ENCODE measurements at regions not wholly inside any gene's neighbourhood (a gene's known extent, or its start where the extent isn't known, plus 50 kb on each side); places are given as distances from the start of the nearest gene placed in this dataset.
A peak's percentile ranks its signal among the peaks of the same experiment; 100 is the strongest.

GRCh38 chr12:105748806-105749600 is 389.8 kb downstream of the NUAK1 start:
- Histone ChIP-seq H3K4me1 (peaks cover 6 to 25% (median 14%) of the 10 kb centered on the region in 9 donors), H3K36me3 (no peaks in the 10 kb centered on the region), H3K9me3 (no peaks in the 10 kb centered on the region), H3K4me3 (no peak overlapping the region), H3K27me3 (no peaks in the 10 kb centered on the region), H3K27ac (peak overlapping the region in 5 of 10 donors; percentile 4 to 64 (median 17))
- peak; percentile 30 to 62 for DNase-seq
- peak; percentile 41 to 92 (median 76) for ATAC-seq
- intact Hi-C loops (cut with DNase I) = no loop called here
- 29 to 36% methylated on average over 9 of the region's 9 CpGs for WGBS, 2 donors
- TF ChIP-seq CTCF (IDR thresholded peaks at IDR 0.05) = no peak

GRCh38 chr12:105750096-105750495 is 388.7 kb downstream of the NUAK1 start:
- Histone ChIP-seq H3K36me3 (no peaks in the 10 kb centered on the region), H3K27me3 (no peaks in the 10 kb centered on the region), H3K27ac (no peak overlapping the region), H3K9me3 (no peaks in the 10 kb centered on the region), H3K4me1 (peaks cover 6 to 25% (median 14%) of the 10 kb centered on the region in 9 donors), H3K4me3 (no peak overlapping the region)
- ATAC-seq = no peak
- WGBS, 2 donors = 97 to 100% methylated on average over 2 of the region's 2 CpGs
- intact Hi-C loops (cut with DNase I) = no loop called here
- no peak for DNase-seq
- no peak for TF ChIP-seq CTCF (IDR thresholded peaks at IDR 0.05)

GRCh38 chr12:105754313-105754712 is 384.4 kb downstream of the NUAK1 start:
- no peak for DNase-seq

GRCh38 chr12:105756961-105757360 is 381.8 kb downstream of the NUAK1 start:
- ATAC-seq (no peak), DNase-seq (no peak)
- Histone ChIP-seq H3K27me3 (no peaks in the 10 kb centered on the region), H3K4me3 (no peak overlapping the region), H3K27ac (no peak overlapping the region), H3K36me3 (no peaks in the 10 kb centered on the region), H3K4me1 (peaks cover 0 to 17% (median 7%) of the 10 kb centered on the region in 9 donors), H3K9me3 (no peaks in the 10 kb centered on the region)
- TF ChIP-seq CTCF (IDR thresholded peaks at IDR 0.05) = no peak
- 83 to 85% methylated on average over 4 of the region's 4 CpGs for WGBS, 2 donors
- intact Hi-C loops (cut with DNase I) = no loop called here

More at GRCh38 chr12:105754313-105754712, 384.4 kb downstream of the NUAK1 start:
- H3K27me3 ChIP-seq = no peaks in the 10 kb centered on the region
- H3K27ac ChIP-seq = no peak overlapping the region
- TF ChIP-seq CTCF (IDR thresholded peaks at IDR 0.05) = no peak
- intact Hi-C loops (cut with DNase I) = no loop called here
- H3K4me3 ChIP-seq = no peak overlapping the region
- WGBS, 2 donors = 92 to 95% methylated on average over 8 of the region's 8 CpGs
- H3K9me3 ChIP-seq = no peaks in the 10 kb centered on the region
- H3K36me3 ChIP-seq = no peaks in the 10 kb centered on the region
- peaks cover 0 to 6% (median 3%) of the 10 kb centered on the region in 9 donors for H3K4me1 ChIP-seq
- no peak for ATAC-seq

Data from heart right ventricle (tissue), 16 donors.